Endothelial cell of umbilical vein (primary cell): ENCODE measurements at regions not wholly inside any gene's neighbourhood (a gene's known extent, or its start where the extent isn't known, plus 50 kb on each side); places are given as distances from the start of the nearest gene placed in this dataset.

Experiments
- BruUV-seq: library from RNA; stranded (reverse); fragments of 400-500 nt; replicated peaks from 2 replicates; lab custom pipeline; 2021; lab: Mats Ljungman, UMichigan
- CTCF ChIA-PET: fragments of 300-600, 350-600 bp; sonication (Branson Sonifier 250); formaldehyde crosslinking; loops from one replicate; lab custom pipeline; 2021; ENCODE audit warnings: antibody characterized with exemption, inconsistent platforms; lab: Charles Lee
- POLR2A ChIA-PET: fragments of 300-600, 350-600 bp; sonication (Branson Sonifier 250); formaldehyde crosslinking; loops from one replicate; lab custom pipeline; 2021; ENCODE audit warnings: antibody characterized with exemption, inconsistent platforms; lab: Charles Lee
- DNase-seq: peaks from one replicate; pipeline ENCODE4 v3.0.0-alpha.2; 2011; ENCODE audit warnings: low read depth, low spot score
- FAIRE-seq: peaks from 2 replicates; lab custom pipeline; 2011; peaks lifted over from hg19 to GRCh38; lab: Jason Lieb, UNC
- H2AFZ ChIP-seq: 2 replicates; pipeline ENCODE4 v1.6.0; 2012; ENCODE audit warnings: low read depth, low read length, control low read depth, inconsistent platforms
- H3K27ac ChIP-seq: 2 replicates; pipeline ENCODE4 v1.5.1; 2011; ENCODE audit warnings: low read depth, mild to moderate bottlenecking, control low read depth, low read length, moderate library complexity; ENCODE audit not compliant: insufficient read depth
- H3K27me3 ChIP-seq, 2 experiments: 2 replicates each; pipeline versions ENCODE4 v1.6.0 to v1.6.1; 2011; ENCODE audit warnings: low read length in 2 of 2, mixed read lengths in 1 of 2; ENCODE audit not compliant: control insufficient read depth in 2 of 2, insufficient read depth in 2 of 2
- H3K36me3 ChIP-seq, 2 experiments: 2 replicates in 1 of 2; 3 replicates in 1 of 2; pipeline ENCODE4 v1.5.1; 2011; ENCODE audit warnings: low read length in 2 of 2, mild to moderate bottlenecking in 1 of 2, moderate library complexity in 1 of 2; ENCODE audit not compliant: control insufficient read depth in 2 of 2, insufficient read depth in 2 of 2; ENCODE audit errors: extremely low read depth in 1 of 2
- H3K4me1 ChIP-seq: 3 replicates; pipeline ENCODE4 v1.5.1; 2011; ENCODE audit warnings: mild to moderate bottlenecking, low read length; ENCODE audit not compliant: control insufficient read depth, insufficient read depth; ENCODE audit errors: extremely low read depth
- H3K4me2 ChIP-seq: 2 replicates; pipeline ENCODE4 v1.6.1; 2011; ENCODE audit warnings: low read length, control low read depth, mixed read lengths; ENCODE audit not compliant: insufficient read depth
- H3K4me3 ChIP-seq, 3 experiments: fragments of 200-600 bp in 1 of 3; sonication (generic), shearing (Covaris generic) in 1 of 3; replicated peaks in 1 of 3; 2 replicates each; pipeline ENCODE4 v1.5.1; 2011 to 2016; ENCODE audit warnings: control low read depth in 3 of 3, low read length in 3 of 3, mild to moderate bottlenecking in 2 of 3, inconsistent platforms in 1 of 3, low read depth in 1 of 3, moderate library complexity in 1 of 3; ENCODE audit not compliant: insufficient read depth in 1 of 3
- H3K79me2 ChIP-seq: 2 replicates; pipeline ENCODE4 v1.6.0; 2012; ENCODE audit warnings: low read length, inconsistent platforms; ENCODE audit not compliant: control insufficient read depth, insufficient read depth
- H3K9ac ChIP-seq: replicated peaks from 2 replicates; pipeline ENCODE3; 2011; ENCODE audit warnings: low read length, control low read depth; ENCODE audit not compliant: insufficient read depth; ENCODE audit errors: extremely low read depth
- H3K9me1 ChIP-seq: replicated peaks from 3 replicates; pipeline ENCODE4 v1.6.0; 2011; ENCODE audit warnings: mild to moderate bottlenecking, low read length; ENCODE audit not compliant: control insufficient read depth, insufficient read depth; ENCODE audit errors: extremely low read depth
- H3K9me3 ChIP-seq: replicated peaks from 2 replicates; pipeline ENCODE4 v1.5.1; 2012; ENCODE audit warnings: low read length, inconsistent platforms; ENCODE audit not compliant: control insufficient read depth, insufficient read depth
- H4K20me1 ChIP-seq: replicated peaks from 2 replicates; pipeline ENCODE3; 2011; ENCODE audit warnings: mild to moderate bottlenecking, low read length; ENCODE audit not compliant: control insufficient read depth, insufficient read depth; ENCODE audit errors: extremely low read depth
- EZH2 ChIP-seq: IDR thresholded peaks from 2 replicates; pipeline ENCODE4 v1.6.1; 2012; ENCODE audit warnings: borderline replicate concordance, low read depth, mild to moderate bottlenecking, moderate library complexity, low read length, inconsistent platforms; ENCODE audit not compliant: severe bottlenecking
- FOS ChIP-seq: IDR thresholded peaks from 2 replicates; pipeline ENCODE4 v1.6.1; 2011; ENCODE audit warnings: mild to moderate bottlenecking, low read length, moderate library complexity, borderline replicate concordance; ENCODE audit not compliant: insufficient read depth
- GATA2 ChIP-seq: IDR thresholded peaks from 2 replicates; pipeline ENCODE4 v1.7.0; 2011; ENCODE audit warnings: low read depth, mild to moderate bottlenecking, moderate library complexity, mixed read lengths, low read length; ENCODE audit not compliant: insufficient read length, insufficient read depth
- JUN ChIP-seq: IDR thresholded peaks from 2 replicates; pipeline ENCODE4 v1.6.1; 2011; ENCODE audit warnings: borderline replicate concordance, low read depth; ENCODE audit not compliant: insufficient read length, insufficient read depth
- MYC ChIP-seq: IDR thresholded peaks from one replicate; pipeline ENCODE4 v1.6.1; 2011; ENCODE audit warnings: mild to moderate bottlenecking, low read depth, low read length
- POLR2A ChIP-seq: IDR thresholded peaks from 2 replicates; pipeline ENCODE4 v1.6.1; 2012; ENCODE audit warnings: low read depth, mild to moderate bottlenecking, control low read depth, low read length
- POLR2AphosphoS5 ChIP-seq: IDR thresholded peaks from 2 replicates; pipeline ENCODE4 v1.6.1; 2012; ENCODE audit warnings: low read depth, mild to moderate bottlenecking, control low read depth, low read length, moderate library complexity; ENCODE audit not compliant: insufficient read depth
- dilution Hi-C: fragments of 300-500 bp; cut with MboI; formaldehyde crosslinking; loops from one replicate; pipeline ENCODE4 v1.15.0; 2019; ENCODE audit warnings: low sequenced_read_pairs; ENCODE audit not compliant: extremely low pct_ligation_motif_present
- intact Hi-C: fragments of 100-400 bp; cut with micrococcal nuclease; formaldehyde crosslinking; loops from one replicate; pipeline ENCODE4 v1.10.0; 2022
- TF ChIP-seq, protein P1 (sequence below), 2 donors: IDR thresholded peaks; 1 replicate in 1 of 2; 2 replicates in 1 of 2; pipeline ENCODE4 v1.5.1; 2011; ENCODE audit warnings: low read length in 2 of 2, mild to moderate bottlenecking in 2 of 2, moderate library complexity in 2 of 2, control low read depth in 1 of 2, inconsistent platforms in 1 of 2, low read depth in 1 of 2; ENCODE audit not compliant: insufficient read depth in 1 of 2; ENCODE audit errors: extremely low read depth in 1 of 2
- TF ChIP-seq, protein P2 (sequence below): IDR thresholded peaks from 2 replicates; pipeline ENCODE4 v1.6.1; 2011; ENCODE audit not compliant: insufficient read depth, insufficient read length

DNA sequence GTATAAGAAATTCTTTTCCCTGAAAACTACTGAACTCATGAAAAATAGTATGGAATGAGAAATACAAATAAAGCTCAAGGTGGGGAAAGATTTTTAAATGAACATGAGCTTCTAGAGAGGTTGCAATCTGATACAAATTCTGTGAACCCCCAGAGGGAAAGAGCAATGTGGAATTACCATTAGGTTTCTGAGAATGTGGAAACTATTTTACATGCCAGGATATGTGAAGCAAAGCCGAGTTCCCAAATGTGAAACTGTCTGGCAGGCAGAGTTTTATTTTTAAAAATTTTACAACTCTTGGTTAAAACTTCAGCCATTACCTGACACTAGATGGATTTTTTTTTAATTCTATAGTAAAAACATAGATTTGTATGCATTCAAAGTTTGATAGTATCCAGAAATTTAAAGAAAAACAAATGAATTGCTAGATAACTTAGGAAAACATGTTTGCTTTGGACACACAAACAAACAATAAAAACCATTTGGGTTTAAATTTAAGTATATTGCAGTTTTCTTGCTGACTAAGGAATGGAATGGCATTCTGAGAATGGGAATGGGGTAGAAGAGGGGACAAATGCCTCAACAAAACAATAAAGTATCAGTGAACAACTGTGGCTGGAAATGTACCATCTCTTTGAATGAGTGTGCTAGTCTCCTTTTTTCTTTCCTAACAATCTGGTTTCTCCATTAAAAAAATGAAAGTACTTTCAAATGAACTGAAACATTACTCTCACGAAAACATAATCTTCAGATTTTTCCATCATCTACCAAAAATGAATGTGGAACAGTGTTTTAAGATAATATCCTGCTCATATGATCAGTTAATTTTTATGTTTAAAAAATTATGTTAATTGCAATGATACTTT is 99.6 kb downstream of the PCDH18 start:
- FAIRE-seq (no peak), DNase-seq (no peak)
- no peaks in the 10 kb centered on the region for H3K36me3 ChIP-seq
- H4K20me1 ChIP-seq, result no peaks in the 10 kb centered on the region
- no peak overlapping the region for H3K9ac ChIP-seq
- no peak overlapping the region for H3K4me3 ChIP-seq
- H3K9me3 ChIP-seq, result no peaks in the 10 kb centered on the region
- no peaks in the 10 kb centered on the region for H3K9me1 ChIP-seq
- intact Hi-C loops, result no loop called here
- no peak overlapping the region for H3K27ac ChIP-seq
- H3K27me3 ChIP-seq, result no peaks in the 10 kb centered on the region
- TF ChIP-seq GATA2 (no peak), MYC (no peak), JUN (no peak), FOS (no peak), EZH2 (no peak), POLR2AphosphoS5 (no peak), POLR2A (no peak)
- TF ChIP-seq, protein P1, sequence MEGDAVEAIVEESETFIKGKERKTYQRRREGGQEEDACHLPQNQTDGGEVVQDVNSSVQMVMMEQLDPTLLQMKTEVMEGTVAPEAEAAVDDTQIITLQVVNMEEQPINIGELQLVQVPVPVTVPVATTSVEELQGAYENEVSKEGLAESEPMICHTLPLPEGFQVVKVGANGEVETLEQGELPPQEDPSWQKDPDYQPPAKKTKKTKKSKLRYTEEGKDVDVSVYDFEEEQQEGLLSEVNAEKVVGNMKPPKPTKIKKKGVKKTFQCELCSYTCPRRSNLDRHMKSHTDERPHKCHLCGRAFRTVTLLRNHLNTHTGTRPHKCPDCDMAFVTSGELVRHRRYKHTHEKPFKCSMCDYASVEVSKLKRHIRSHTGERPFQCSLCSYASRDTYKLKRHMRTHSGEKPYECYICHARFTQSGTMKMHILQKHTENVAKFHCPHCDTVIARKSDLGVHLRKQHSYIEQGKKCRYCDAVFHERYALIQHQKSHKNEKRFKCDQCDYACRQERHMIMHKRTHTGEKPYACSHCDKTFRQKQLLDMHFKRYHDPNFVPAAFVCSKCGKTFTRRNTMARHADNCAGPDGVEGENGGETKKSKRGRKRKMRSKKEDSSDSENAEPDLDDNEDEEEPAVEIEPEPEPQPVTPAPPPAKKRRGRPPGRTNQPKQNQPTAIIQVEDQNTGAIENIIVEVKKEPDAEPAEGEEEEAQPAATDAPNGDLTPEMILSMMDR (IDR thresholded peaks at IDR 0.05; ENCODE audit: extremely low read depth in 1 of 2, insufficient read depth in 1 of 2, low read depth in 1 of 2, low read length in 2 of 2), result no peak
- TF ChIP-seq, protein P2, sequence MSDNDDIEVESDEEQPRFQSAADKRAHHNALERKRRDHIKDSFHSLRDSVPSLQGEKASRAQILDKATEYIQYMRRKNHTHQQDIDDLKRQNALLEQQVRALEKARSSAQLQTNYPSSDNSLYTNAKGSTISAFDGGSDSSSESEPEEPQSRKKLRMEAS, result no peak
- dilution Hi-C loops, result no loop called here
- ChIA-PET POLR2A (no interaction called here), CTCF (no interaction called here)
- H3K79me2 ChIP-seq, result no peaks in the 10 kb centered on the region
- no peaks in the 10 kb centered on the region for H3K4me1 ChIP-seq
- H2AFZ ChIP-seq, result no peak overlapping the region
- BruUV-seq, result no TSS peak
- no peak overlapping the region for H3K4me2 ChIP-seq
